Right atrium auricular region (tissue), 2 donors: ENCODE measurements at regions not wholly inside any gene's neighbourhood (a gene's known extent, or its start where the extent isn't known, plus 50 kb on each side); places are given as distances from the start of the nearest gene placed in this dataset.
"Not testable (repeated sequence)": the region's sequence is repeated elsewhere in the genome, so short reads cannot be mapped to it uniquely, and the experiment has no call there.

Experiments used
- DNase-seq: peaks from one replicate; pipeline ENCODE4 v3.0.0-alpha.2; 2019; ENCODE audit warnings: low spot score
- H3K27ac ChIP-seq, 2 donors: fragments of 200-600 bp; sonication (generic); 1 replicate in 1 of 2; 2 replicates in 1 of 2; pipeline ENCODE4 v1.5.1; 2016 to 2019
- H3K27me3 ChIP-seq, 2 donors: fragments of 200-600 bp; sonication (generic); one replicate each; pipeline versions ENCODE4 v1.5.1 to v1.6.0; 2017 to 2019
- H3K36me3 ChIP-seq: fragments of 200-600 bp; sonication (generic); one replicate; pipeline ENCODE4 v1.5.1; 2016
- H3K4me1 ChIP-seq, 2 donors: fragments of 200-600 bp; sonication (generic); one replicate each; pipeline versions ENCODE4 v1.5.1 to v1.6.0; 2017 to 2019
- H3K4me3 ChIP-seq, 2 donors: fragments of 200-600 bp; sonication (generic); 1 replicate in 1 of 2; 2 replicates in 1 of 2; pipeline ENCODE4 v1.5.1; 2017 to 2019; ENCODE audit warnings: mild to moderate bottlenecking in 1 of 2, moderate library complexity in 1 of 2
- H3K9me3 ChIP-seq, 2 donors: fragments of 200-600 bp; sonication (generic); one replicate each; pipeline ENCODE4 v1.5.1; 2019
- CTCF ChIP-seq, 2 donors: fragments of 200-600 bp; sonication (generic); IDR thresholded peaks; one replicate each; pipeline ENCODE4 v1.5.1; 2019; ENCODE audit warnings: antibody characterized with exemption in 2 of 2

GRCh38 chr20:26251376-26251775 lies 554.7 kb upstream of the ZNF337 start:
- H3K4me3 ChIP-seq, H3K27me3 ChIP-seq, H3K27ac ChIP-seq, H3K36me3 ChIP-seq, H3K4me1 ChIP-seq, DNase-seq, H3K9me3 ChIP-seq: not testable (repeated sequence)

- not testable (repeated sequence) for H3K9me3 ChIP-seq, H3K27me3 ChIP-seq, H3K36me3 ChIP-seq, H3K27ac ChIP-seq, DNase-seq, H3K4me3 ChIP-seq, H3K4me1 ChIP-seq
Measured at GRCh38 chr20:26250249-26251114, 553.8 kb upstream of the ZNF337 start.

- TF ChIP-seq CTCF (IDR thresholded peaks at IDR 0.05) = no peak
- Histone ChIP-seq H3K27ac (no peak overlapping the region), H3K9me3 (no peaks in the 10 kb centered on the region), H3K4me1 (no peaks in the 10 kb centered on the region), H3K36me3 (no peaks in the 10 kb centered on the region), H3K4me3 (no peak overlapping the region), H3K27me3 (no peaks in the 10 kb centered on the region)
- no peak for DNase-seq
Measured at GRCh38 chr20:26243731-26244130, 547.1 kb upstream of the ZNF337 start.

- not testable (repeated sequence) for H3K27ac ChIP-seq, H3K36me3 ChIP-seq, H3K4me1 ChIP-seq, H3K27me3 ChIP-seq, DNase-seq, H3K4me3 ChIP-seq, H3K9me3 ChIP-seq
Measured at GRCh38 chr20:26220609-26221008, 524.0 kb upstream of the ZNF337 start.

GRCh38 chr20:26219546-26219945 lies 522.9 kb upstream of the ZNF337 start:
- H3K27ac ChIP-seq, H3K4me1 ChIP-seq, H3K9me3 ChIP-seq, H3K4me3 ChIP-seq, DNase-seq, H3K27me3 ChIP-seq, H3K36me3 ChIP-seq: not testable (repeated sequence)

- no peaks in the 10 kb centered on the region for H3K4me1 ChIP-seq
- no peak for DNase-seq
- H3K4me3 ChIP-seq = no peak overlapping the region
- no peaks in the 10 kb centered on the region for H3K9me3 ChIP-seq
- H3K36me3 ChIP-seq = no peaks in the 10 kb centered on the region
- TF ChIP-seq CTCF (IDR thresholded peaks at IDR 0.05) = no peak
- H3K27me3 ChIP-seq = no peaks in the 10 kb centered on the region
- no peak overlapping the region for H3K27ac ChIP-seq
Measured at GRCh38 chr20:26218301-26218700, 521.6 kb upstream of the ZNF337 start.

- H3K4me1 ChIP-seq = no peaks in the 10 kb centered on the region
- TF ChIP-seq CTCF (IDR thresholded peaks at IDR 0.05) = no peak
- no peaks in the 10 kb centered on the region for H3K27me3 ChIP-seq
- no peak overlapping the region for H3K4me3 ChIP-seq
- no peaks in the 10 kb centered on the region for H3K36me3 ChIP-seq
- no peak for DNase-seq
- H3K27ac ChIP-seq = no peak overlapping the region
- H3K9me3 ChIP-seq = no peaks in the 10 kb centered on the region
Measured at GRCh38 chr20:26216025-26216424, 519.4 kb upstream of the ZNF337 start.

GRCh38 chr20:26214991-26215390 lies 518.3 kb upstream of the ZNF337 start:
- no peaks in the 10 kb centered on the region for H3K36me3 ChIP-seq
- no peak overlapping the region for H3K27ac ChIP-seq
- no peak overlapping the region for H3K4me3 ChIP-seq
- no peaks in the 10 kb centered on the region for H3K4me1 ChIP-seq
- no peak for DNase-seq
- H3K9me3 ChIP-seq = no peaks in the 10 kb centered on the region
- TF ChIP-seq CTCF (IDR thresholded peaks at IDR 0.05) = no peak
- H3K27me3 ChIP-seq = no peaks in the 10 kb centered on the region
